SU-DHL-6 (cell line): ENCODE measurements at regions not wholly inside any gene's neighbourhood (a gene's known extent, or its start where the extent isn't known, plus 50 kb on each side); places are given as distances from the start of the nearest gene placed in this dataset.

Source experiments
- H2AFZ ChIP-seq: fragments of 200-600 bp; sonication (generic); 2 replicates; pipeline ENCODE4 v1.6.1; 2014; ENCODE audit warnings: low read depth, mild to moderate bottlenecking, moderate library complexity, mixed read lengths, antibody characterized with exemption, low read length; ENCODE audit not compliant: severe bottlenecking
- H3F3A ChIP-seq: fragments of 200-600 bp; shearing (Covaris generic); 2 replicates; pipeline ENCODE4 v1.6.0; 2016; ENCODE audit warnings: antibody characterized with exemption, mild to moderate bottlenecking; ENCODE audit not compliant: insufficient read depth
- H3K27ac ChIP-seq: fragments of 200-600 bp; sonication (generic); 2 replicates; pipeline ENCODE4 v1.5.1; 2016; ENCODE audit warnings: low read depth, mild to moderate bottlenecking, low read length, moderate library complexity, mixed read lengths
- H3K27me3 ChIP-seq: fragments of 200-600 bp; sonication (generic), shearing (Covaris generic); 2 replicates; pipeline ENCODE4 v1.6.0; 2014; ENCODE audit warnings: mild to moderate bottlenecking, low read length
- H3K36me3 ChIP-seq: fragments of 200-600 bp; sonication (generic); 2 replicates; pipeline ENCODE4 v1.6.1; 2014; ENCODE audit warnings: mild to moderate bottlenecking, low read length, mixed read lengths
- H3K4me2 ChIP-seq: fragments of 300-600, 200-600 bp; shearing (Covaris generic), sonication (generic); 2 replicates; pipeline ENCODE4 v1.6.0; 2014; ENCODE audit warnings: low read length, low read depth, mild to moderate bottlenecking; ENCODE audit not compliant: poor library complexity, severe bottlenecking
- H3K4me3 ChIP-seq: fragments of 200-600 bp; sonication (generic); 2 replicates; pipeline ENCODE4 v1.5.1; 2014; ENCODE audit warnings: antibody characterized with exemption, low read length, mild to moderate bottlenecking, mixed read lengths; ENCODE audit not compliant: insufficient read depth, poor library complexity, severe bottlenecking
- H3K79me2 ChIP-seq: fragments of 200-600 bp; sonication (generic); 2 replicates; pipeline ENCODE4 v1.6.1; 2014; ENCODE audit warnings: mild to moderate bottlenecking, low read length, moderate library complexity; ENCODE audit not compliant: insufficient read depth
- H3K9ac ChIP-seq: fragments of 200-600 bp; sonication (generic); 2 replicates; pipeline ENCODE4 v1.7.0; 2014; ENCODE audit warnings: mild to moderate bottlenecking, low read length
- H3K9me2 ChIP-seq: fragments of 200-600 bp; sonication (generic); replicated peaks from 2 replicates; pipeline ENCODE4 v1.6.1; 2014; ENCODE audit warnings: low read length; ENCODE audit not compliant: insufficient read depth
- H3K9me3 ChIP-seq: fragments of 200-600 bp; sonication (generic); 2 replicates; pipeline ENCODE4 v1.6.1; 2014; ENCODE audit warnings: low read length, mixed read lengths; ENCODE audit not compliant: insufficient read depth
- H4K20me1 ChIP-seq: fragments of 200-600 bp; sonication (generic); 2 replicates; pipeline ENCODE4 v1.6.1; 2014; ENCODE audit warnings: low read depth, mild to moderate bottlenecking, antibody characterized with exemption, low read length, moderate library complexity, mixed read lengths
- EZH2phosphoT487 ChIP-seq: fragments of 200-600 bp; sonication (generic), shearing (Covaris generic); conservative IDR thresholded peaks from 2 replicates; pipeline ENCODE4 v1.6.1; 2018; ENCODE audit warnings: mild to moderate bottlenecking, antibody characterized with exemption, low read length, moderate library complexity, mixed read lengths
- TF ChIP-seq, protein P1 (sequence below): fragments of 200-600 bp; sonication (generic); IDR thresholded peaks from one replicate; pipeline ENCODE4 v1.5.1; 2017; ENCODE audit warnings: antibody characterized with exemption, mild to moderate bottlenecking, low read length, moderate library complexity; ENCODE audit not compliant: insufficient read depth, poor library complexity, severe bottlenecking

DNA sequence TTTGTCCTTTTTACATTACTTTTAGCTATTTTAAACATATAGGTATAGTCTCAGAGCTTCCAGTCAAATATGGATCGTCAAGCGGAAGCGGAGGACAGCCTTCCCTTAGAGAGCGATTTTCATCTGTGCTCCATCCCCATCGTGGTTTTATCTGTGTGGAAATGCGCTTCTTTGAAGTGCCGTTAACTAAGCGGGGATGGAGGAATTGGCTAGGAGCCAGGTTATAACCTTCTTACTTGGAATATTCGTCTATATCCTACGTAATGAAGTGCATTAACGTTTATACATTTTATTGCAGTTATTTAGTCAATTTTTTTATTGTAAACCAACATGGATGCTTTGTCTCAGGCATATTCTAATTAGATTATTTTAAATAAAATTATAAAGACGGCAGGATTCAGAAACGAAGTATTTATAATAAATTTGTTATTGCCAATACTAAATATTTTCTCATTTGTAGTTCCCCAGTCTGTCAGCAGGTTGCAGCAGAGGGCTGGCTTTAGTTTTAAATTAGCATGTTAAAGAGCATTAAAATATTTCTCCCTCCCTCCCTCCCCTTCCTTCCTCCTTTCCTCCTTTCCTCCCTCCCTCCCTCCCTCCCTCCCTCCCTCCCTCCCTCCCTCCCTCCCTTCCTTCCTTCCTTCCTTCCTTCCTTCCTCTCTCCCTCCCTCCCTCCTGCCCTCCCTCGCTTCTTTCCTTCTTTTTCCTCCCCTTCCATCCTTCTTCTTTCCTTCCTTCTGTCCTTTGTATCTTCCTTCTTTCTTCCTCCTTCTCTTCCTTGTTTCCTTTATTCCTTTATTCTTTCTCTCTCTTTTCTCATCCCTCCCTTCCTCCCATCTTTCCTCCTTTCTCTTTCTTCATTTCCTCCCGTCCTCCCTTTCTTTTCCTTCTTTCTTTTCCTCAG is 80.6 kb upstream of the DOCK10 start:
- Histone ChIP-seq H3K27me3 (no peaks in the 10 kb centered on the region), H3K4me3 (no peak overlapping the region), H2AFZ (no peak overlapping the region), H3K79me2 (no peaks in the 10 kb centered on the region), H3K27ac (no peak overlapping the region), H4K20me1 (no peaks in the 10 kb centered on the region), H3K4me2 (no peak overlapping the region), H3K9ac (no peak overlapping the region), H3K9me2 (no peaks in the 10 kb centered on the region), H3F3A (no peaks in the 10 kb centered on the region), H3K9me3 (no peaks in the 10 kb centered on the region), H3K36me3 (no peaks in the 10 kb centered on the region)
- TF ChIP-seq, protein P1, sequence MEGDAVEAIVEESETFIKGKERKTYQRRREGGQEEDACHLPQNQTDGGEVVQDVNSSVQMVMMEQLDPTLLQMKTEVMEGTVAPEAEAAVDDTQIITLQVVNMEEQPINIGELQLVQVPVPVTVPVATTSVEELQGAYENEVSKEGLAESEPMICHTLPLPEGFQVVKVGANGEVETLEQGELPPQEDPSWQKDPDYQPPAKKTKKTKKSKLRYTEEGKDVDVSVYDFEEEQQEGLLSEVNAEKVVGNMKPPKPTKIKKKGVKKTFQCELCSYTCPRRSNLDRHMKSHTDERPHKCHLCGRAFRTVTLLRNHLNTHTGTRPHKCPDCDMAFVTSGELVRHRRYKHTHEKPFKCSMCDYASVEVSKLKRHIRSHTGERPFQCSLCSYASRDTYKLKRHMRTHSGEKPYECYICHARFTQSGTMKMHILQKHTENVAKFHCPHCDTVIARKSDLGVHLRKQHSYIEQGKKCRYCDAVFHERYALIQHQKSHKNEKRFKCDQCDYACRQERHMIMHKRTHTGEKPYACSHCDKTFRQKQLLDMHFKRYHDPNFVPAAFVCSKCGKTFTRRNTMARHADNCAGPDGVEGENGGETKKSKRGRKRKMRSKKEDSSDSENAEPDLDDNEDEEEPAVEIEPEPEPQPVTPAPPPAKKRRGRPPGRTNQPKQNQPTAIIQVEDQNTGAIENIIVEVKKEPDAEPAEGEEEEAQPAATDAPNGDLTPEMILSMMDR = no peak
- no peak for TF ChIP-seq EZH2phosphoT487

DNA sequence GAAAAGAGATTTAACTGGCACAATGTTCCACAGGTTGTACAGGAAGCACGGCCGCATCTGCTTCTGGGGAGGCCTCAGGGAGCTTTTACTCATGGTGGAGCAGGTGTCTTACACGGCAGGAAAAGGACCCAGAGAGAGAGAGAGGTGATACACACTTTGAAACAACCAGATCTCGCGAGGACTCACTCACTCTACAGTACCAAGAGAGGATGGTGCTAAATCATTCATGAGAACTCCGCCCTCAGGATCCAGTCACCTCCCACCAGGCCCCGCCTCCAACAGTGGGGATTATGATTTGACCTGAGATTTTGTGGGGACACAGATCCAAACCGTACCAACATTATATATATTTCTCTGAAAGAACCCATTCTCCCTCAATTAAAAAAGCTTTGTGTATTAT is 79.7 kb upstream of the DOCK10 start:
- Histone ChIP-seq H4K20me1 (no peaks in the 10 kb centered on the region), H3K27me3 (no peaks in the 10 kb centered on the region), H3K9me2 (no peaks in the 10 kb centered on the region), H2AFZ (no peak overlapping the region), H3K9ac (no peak overlapping the region), H3K4me3 (no peak overlapping the region), H3K79me2 (no peaks in the 10 kb centered on the region), H3K36me3 (no peaks in the 10 kb centered on the region), H3K4me2 (no peak overlapping the region), H3K27ac (no peak overlapping the region), H3F3A (no peaks in the 10 kb centered on the region), H3K9me3 (no peaks in the 10 kb centered on the region)
- TF ChIP-seq, protein P1 = no peak
- TF ChIP-seq EZH2phosphoT487 = no peak

DNA sequence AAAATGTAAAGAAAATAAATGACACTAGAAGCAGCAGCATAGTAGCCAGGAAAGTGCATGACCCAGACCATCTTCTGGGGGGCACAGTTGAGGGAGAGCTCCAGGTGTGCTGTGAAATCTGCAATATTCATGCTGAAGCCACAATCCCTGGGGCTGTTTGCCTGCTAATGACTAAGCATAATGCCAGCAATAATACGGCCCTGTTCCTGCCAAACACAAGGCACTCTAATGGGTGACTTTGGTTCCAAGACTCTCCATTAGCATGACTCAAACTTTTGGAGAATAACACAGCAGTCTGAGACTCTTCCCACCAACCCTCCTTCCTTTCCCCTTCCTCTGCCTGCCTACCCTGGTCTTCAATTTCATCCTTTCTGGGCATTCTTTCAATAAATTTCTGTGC is 77.9 kb upstream of the DOCK10 start:
- Histone ChIP-seq H3K9me2 (no peaks in the 10 kb centered on the region), H3K4me2 (no peak overlapping the region), H4K20me1 (no peaks in the 10 kb centered on the region), H2AFZ (no peak overlapping the region), H3K27ac (no peak overlapping the region), H3K9me3 (no peaks in the 10 kb centered on the region), H3K9ac (no peak overlapping the region), H3F3A (no peaks in the 10 kb centered on the region), H3K36me3 (no peaks in the 10 kb centered on the region), H3K79me2 (no peaks in the 10 kb centered on the region), H3K4me3 (no peak overlapping the region), H3K27me3 (no peaks in the 10 kb centered on the region)
- TF ChIP-seq, protein P1 = no peak
- TF ChIP-seq EZH2phosphoT487 = no peak
